ENCODE measurements at regions not wholly inside any gene's neighbourhood (a gene's known extent, or its start where the extent isn't known, plus 50 kb on each side); places are given as distances from the start of the nearest gene placed in this dataset.

DNA sequence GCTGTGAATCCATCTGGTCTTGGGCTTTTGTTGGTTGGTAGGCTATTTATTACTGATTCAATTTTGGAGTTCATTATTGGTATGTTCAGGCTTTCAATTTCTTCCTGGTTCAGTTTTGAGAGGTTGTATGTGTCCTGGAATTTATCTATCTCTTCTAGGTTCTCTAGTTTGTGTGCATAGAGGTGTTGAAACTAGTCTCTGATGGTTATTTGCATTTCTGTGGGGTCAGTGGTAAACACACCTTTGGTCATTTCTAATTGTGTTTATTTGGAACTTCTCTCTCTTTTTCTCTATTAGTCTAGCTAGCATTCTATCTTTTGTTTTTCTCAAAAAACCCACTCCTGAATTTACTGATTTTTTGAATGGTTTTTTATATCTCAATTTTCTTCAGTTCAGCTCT, 70.1 kb upstream of the IRAK1BP1 start:
- TF ChIP-seq CTCF (tag by site-specific recombination; IDR thresholded peaks at IDR 0.05) (no peak), ZFP41 (tag by site-specific recombination; IDR thresholded peaks at IDR 0.05; ENCODE audit: borderline replicate concordance) (no peak), KLF1 (tag by site-specific recombination; IDR thresholded peaks at IDR 0.05) (no peak), ZNF707 (tag by site-specific recombination; IDR thresholded peaks at IDR 0.05) (no peak), TCF7L2 (IDR thresholded peaks at IDR 0.05; ENCODE audit: borderline replicate concordance, low read depth, low read length) (no peak), ZFP3 (tag by site-specific recombination; IDR thresholded peaks at IDR 0.05; ENCODE audit: low read depth) (no peak), ZSCAN23 (tag by site-specific recombination; IDR thresholded peaks at IDR 0.05) (no peak), ZNF76 (tag by site-specific recombination; IDR thresholded peaks at IDR 0.05; ENCODE audit: borderline replicate concordance, low read depth) (no peak), GLI2 (tag by site-specific recombination; IDR thresholded peaks at IDR 0.05; ENCODE audit: borderline replicate concordance, low read depth) (no peak), IKZF3 (tag by site-specific recombination; IDR thresholded peaks at IDR 0.05) (no peak)
- TF ChIP-seq, protein P1, sequence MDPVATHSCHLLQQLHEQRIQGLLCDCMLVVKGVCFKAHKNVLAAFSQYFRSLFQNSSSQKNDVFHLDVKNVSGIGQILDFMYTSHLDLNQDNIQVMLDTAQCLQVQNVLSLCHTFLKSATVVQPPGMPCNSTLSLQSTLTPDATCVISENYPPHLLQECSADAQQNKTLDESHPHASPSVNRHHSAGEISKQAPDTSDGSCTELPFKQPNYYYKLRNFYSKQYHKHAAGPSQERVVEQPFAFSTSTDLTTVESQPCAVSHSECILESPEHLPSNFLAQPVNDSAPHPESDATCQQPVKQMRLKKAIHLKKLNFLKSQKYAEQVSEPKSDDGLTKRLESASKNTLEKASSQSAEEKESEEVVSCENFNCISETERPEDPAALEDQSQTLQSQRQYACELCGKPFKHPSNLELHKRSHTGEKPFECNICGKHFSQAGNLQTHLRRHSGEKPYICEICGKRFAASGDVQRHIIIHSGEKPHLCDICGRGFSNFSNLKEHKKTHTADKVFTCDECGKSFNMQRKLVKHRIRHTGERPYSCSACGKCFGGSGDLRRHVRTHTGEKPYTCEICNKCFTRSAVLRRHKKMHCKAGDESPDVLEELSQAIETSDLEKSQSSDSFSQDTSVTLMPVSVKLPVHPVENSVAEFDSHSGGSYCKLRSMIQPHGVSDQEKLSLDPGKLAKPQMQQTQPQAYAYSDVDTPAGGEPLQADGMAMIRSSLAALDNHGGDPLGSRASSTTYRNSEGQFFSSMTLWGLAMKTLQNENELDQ (tag by site-specific recombination; IDR thresholded peaks at IDR 0.05; ENCODE audit: low read depth): no peak
- TF ChIP-seq, protein P2, sequence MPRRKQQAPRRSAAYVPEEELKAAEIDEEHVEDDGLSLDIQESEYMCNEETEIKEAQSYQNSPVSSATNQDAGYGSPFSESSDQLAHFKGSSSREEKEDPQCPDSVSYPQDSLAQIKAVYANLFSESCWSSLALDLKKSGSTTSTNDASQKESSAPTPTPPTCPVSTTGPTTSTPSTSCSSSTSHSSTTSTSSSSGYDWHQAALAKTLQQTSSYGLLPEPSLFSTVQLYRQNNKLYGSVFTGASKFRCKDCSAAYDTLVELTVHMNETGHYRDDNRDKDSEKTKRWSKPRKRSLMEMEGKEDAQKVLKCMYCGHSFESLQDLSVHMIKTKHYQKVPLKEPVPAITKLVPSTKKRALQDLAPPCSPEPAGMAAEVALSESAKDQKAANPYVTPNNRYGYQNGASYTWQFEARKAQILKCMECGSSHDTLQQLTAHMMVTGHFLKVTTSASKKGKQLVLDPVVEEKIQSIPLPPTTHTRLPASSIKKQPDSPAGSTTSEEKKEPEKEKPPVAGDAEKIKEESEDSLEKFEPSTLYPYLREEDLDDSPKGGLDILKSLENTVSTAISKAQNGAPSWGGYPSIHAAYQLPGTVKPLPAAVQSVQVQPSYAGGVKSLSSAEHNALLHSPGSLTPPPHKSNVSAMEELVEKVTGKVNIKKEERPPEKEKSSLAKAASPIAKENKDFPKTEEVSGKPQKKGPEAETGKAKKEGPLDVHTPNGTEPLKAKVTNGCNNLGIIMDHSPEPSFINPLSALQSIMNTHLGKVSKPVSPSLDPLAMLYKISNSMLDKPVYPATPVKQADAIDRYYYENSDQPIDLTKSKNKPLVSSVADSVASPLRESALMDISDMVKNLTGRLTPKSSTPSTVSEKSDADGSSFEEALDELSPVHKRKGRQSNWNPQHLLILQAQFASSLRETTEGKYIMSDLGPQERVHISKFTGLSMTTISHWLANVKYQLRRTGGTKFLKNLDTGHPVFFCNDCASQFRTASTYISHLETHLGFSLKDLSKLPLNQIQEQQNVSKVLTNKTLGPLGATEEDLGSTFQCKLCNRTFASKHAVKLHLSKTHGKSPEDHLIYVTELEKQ (tag by site-specific recombination; IDR thresholded peaks at IDR 0.05; ENCODE audit: borderline replicate concordance): no peak

All from HEK293 (cell line).